ENCODE measurements at regions not wholly inside any gene's neighbourhood (a gene's known extent, or its start where the extent isn't known, plus 50 kb on each side); places are given as distances from the start of the nearest gene placed in this dataset.

GRCh38 chr14:53448682-53449081 lies 295.6 kb upstream of the DDHD1 start:
- TF ChIP-seq, protein P1, sequence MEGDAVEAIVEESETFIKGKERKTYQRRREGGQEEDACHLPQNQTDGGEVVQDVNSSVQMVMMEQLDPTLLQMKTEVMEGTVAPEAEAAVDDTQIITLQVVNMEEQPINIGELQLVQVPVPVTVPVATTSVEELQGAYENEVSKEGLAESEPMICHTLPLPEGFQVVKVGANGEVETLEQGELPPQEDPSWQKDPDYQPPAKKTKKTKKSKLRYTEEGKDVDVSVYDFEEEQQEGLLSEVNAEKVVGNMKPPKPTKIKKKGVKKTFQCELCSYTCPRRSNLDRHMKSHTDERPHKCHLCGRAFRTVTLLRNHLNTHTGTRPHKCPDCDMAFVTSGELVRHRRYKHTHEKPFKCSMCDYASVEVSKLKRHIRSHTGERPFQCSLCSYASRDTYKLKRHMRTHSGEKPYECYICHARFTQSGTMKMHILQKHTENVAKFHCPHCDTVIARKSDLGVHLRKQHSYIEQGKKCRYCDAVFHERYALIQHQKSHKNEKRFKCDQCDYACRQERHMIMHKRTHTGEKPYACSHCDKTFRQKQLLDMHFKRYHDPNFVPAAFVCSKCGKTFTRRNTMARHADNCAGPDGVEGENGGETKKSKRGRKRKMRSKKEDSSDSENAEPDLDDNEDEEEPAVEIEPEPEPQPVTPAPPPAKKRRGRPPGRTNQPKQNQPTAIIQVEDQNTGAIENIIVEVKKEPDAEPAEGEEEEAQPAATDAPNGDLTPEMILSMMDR (IDR thresholded peaks at IDR 0.05; ENCODE audit: insufficient read depth, low read length, poor library complexity, severe bottlenecking), result no peak
- TF ChIP-seq EZH2phosphoT487 (conservative IDR thresholded peaks at IDR 0.05; ENCODE audit: low read length), result no peak

All from SU-DHL-6 (cell line).